GM23338 (cell line): ENCODE measurements at regions not wholly inside any gene's neighbourhood (a gene's known extent, or its start where the extent isn't known, plus 50 kb on each side); places are given as distances from the start of the nearest gene placed in this dataset.

Experiments used
- ATAC-seq: fragments of 200-7000 bp; cut with Tn5 transposase; 3 replicates; pipeline ENCODE4 v1.9.1; 2020
- DNase-seq: peaks from one replicate; pipeline ENCODE4 v3.0.0-alpha.2; 2015; ENCODE audit warnings: low spot score
- H2AFZ ChIP-seq: fragments of 200-600 bp; sonication (generic); 2 replicates; pipeline ENCODE4 v1.8.0; 2016; ENCODE audit warnings: antibody characterized with exemption, mild to moderate bottlenecking, moderate library complexity
- H3F3A ChIP-seq: fragments of 200-600 bp; sonication (generic); replicated peaks from 2 replicates; pipeline ENCODE4 v1.8.0; 2017; ENCODE audit warnings: antibody characterized with exemption, mixed run types, low read depth
- H3K27ac ChIP-seq: fragments of 200-600 bp; sonication (generic); 2 replicates; pipeline ENCODE4 v1.6.1; 2016; ENCODE audit warnings: low read depth
- H3K27me3 ChIP-seq: fragments of 200-600 bp; sonication (generic); 2 replicates; pipeline ENCODE4 v1.8.0; 2016; ENCODE audit warnings: mild to moderate bottlenecking, mixed run types, moderate library complexity; ENCODE audit not compliant: insufficient read depth
- H3K36me3 ChIP-seq: fragments of 200-600 bp; sonication (generic); 2 replicates; pipeline ENCODE4 v1.8.0; 2016; ENCODE audit warnings: mild to moderate bottlenecking; ENCODE audit not compliant: insufficient read depth
- H3K4me1 ChIP-seq: fragments of 200-600 bp; sonication (generic); 2 replicates; pipeline ENCODE4 v1.8.0; 2016; ENCODE audit warnings: mild to moderate bottlenecking, moderate library complexity; ENCODE audit not compliant: insufficient read depth
- H3K4me2 ChIP-seq: fragments of 200-600 bp; sonication (generic); 2 replicates; pipeline ENCODE4 v1.7.1; 2017; ENCODE audit warnings: mixed run types
- H3K4me3 ChIP-seq: fragments of 200-600 bp; sonication (generic); 2 replicates; pipeline ENCODE4 v1.6.1; 2016; ENCODE audit warnings: mixed run types
- H3K79me2 ChIP-seq: fragments of 200-600 bp; sonication (generic); replicated peaks from 2 replicates; pipeline ENCODE4 v1.8.0; 2017; ENCODE audit warnings: mild to moderate bottlenecking; ENCODE audit not compliant: insufficient read depth
- H3K9me2 ChIP-seq: fragments of 200-600 bp; sonication (generic); 2 replicates; pipeline ENCODE4 v1.8.0; 2017; ENCODE audit not compliant: insufficient read depth
- H4K20me1 ChIP-seq: fragments of 200-600 bp; sonication (generic); replicated peaks from 2 replicates; pipeline ENCODE4 v1.8.0; 2017; ENCODE audit warnings: mild to moderate bottlenecking; ENCODE audit not compliant: insufficient read depth
- H3K27ac Mint-ChIP-seq: 2 replicates; pipeline ENCODE4 v1.8.0; 2020; ENCODE audit warnings: inconsistent platforms, mild to moderate bottlenecking, moderate library complexity, mixed read lengths
- H3K27me3 Mint-ChIP-seq: 3 replicates; pipeline ENCODE4 v1.8.0; 2022; ENCODE audit warnings: low read depth, mild to moderate bottlenecking, moderate library complexity, mixed read lengths, inconsistent platforms; ENCODE audit not compliant: insufficient read depth, poor library complexity
- H3K36me3 Mint-ChIP-seq: 3 replicates; pipeline ENCODE4 v1.8.0; 2021; ENCODE audit warnings: low read depth, mild to moderate bottlenecking, inconsistent platforms, moderate library complexity, mixed read lengths
- H3K4me1 Mint-ChIP-seq: 3 replicates; pipeline ENCODE4 v1.8.0; 2020; ENCODE audit warnings: mild to moderate bottlenecking, inconsistent platforms, mixed read lengths
- H3K4me3 Mint-ChIP-seq: 3 replicates; pipeline ENCODE4 v1.8.0; 2021; ENCODE audit warnings: moderate library complexity, mild to moderate bottlenecking, inconsistent platforms, mixed read lengths
- H3K9me3 Mint-ChIP-seq: 3 replicates; pipeline ENCODE4 v1.8.0; 2020; ENCODE audit warnings: moderate library complexity, mild to moderate bottlenecking, inconsistent platforms, mixed read lengths
- CREB1 ChIP-seq: fragments of 250-450 bp; sonication (Bioruptor Pico); IDR thresholded peaks from 2 replicates; pipeline ENCODE4 v1.5.0; 2020; ENCODE audit warnings: low read depth, mild to moderate bottlenecking, moderate library complexity
- EZH2 ChIP-seq: fragments of 200-600 bp; sonication (generic); IDR thresholded peaks from one replicate; pipeline ENCODE4 v1.8.0; 2017; ENCODE audit warnings: antibody characterized with exemption, mild to moderate bottlenecking, low read depth; ENCODE audit not compliant: unreplicated experiment
- EZH2phosphoT487 ChIP-seq: fragments of 200-600 bp; sonication (generic); IDR thresholded peaks from one replicate; pipeline ENCODE4 v1.8.1; 2018; ENCODE audit warnings: antibody characterized with exemption; ENCODE audit not compliant: unreplicated experiment
- JUNB ChIP-seq: IDR thresholded peaks from one replicate; pipeline ENCODE4 v1.6.1; 2016; ENCODE audit warnings: antibody characterized with exemption; ENCODE audit not compliant: unreplicated experiment
- NANOG ChIP-seq: IDR thresholded peaks from 2 replicates; pipeline ENCODE4 v1.6.1; 2016; ENCODE audit warnings: antibody characterized with exemption, borderline replicate concordance
- ZNF114 ChIP-seq: fragments of 250-450 bp; sonication (Bioruptor Pico); IDR thresholded peaks from 2 replicates; pipeline ENCODE4 v1.5.0; 2020; ENCODE audit warnings: mild to moderate bottlenecking, moderate library complexity
- ZNF331 ChIP-seq: fragments of 250-450 bp; sonication (Bioruptor Pico); IDR thresholded peaks from 2 replicates; pipeline ENCODE4 v1.5.0; 2020; ENCODE audit warnings: low read depth, mild to moderate bottlenecking, moderate library complexity
- TF ChIP-seq, protein P1 (sequence below): fragments of 250-450 bp; sonication (Bioruptor Pico); IDR thresholded peaks from 2 replicates; pipeline ENCODE4 v1.5.0; 2020; ENCODE audit warnings: mild to moderate bottlenecking, moderate library complexity
- TF ChIP-seq, protein P2 (sequence below), 2 experiments: fragments of 200-600 bp in 1 of 2; sonication (generic) in 1 of 2; conservative IDR thresholded peaks; 2 replicates each; pipeline versions ENCODE4 v1.5.1 to v1.6.1; 2016 to 2017; ENCODE audit warnings: antibody characterized with exemption in 2 of 2, low read depth in 2 of 2, mild to moderate bottlenecking in 2 of 2, moderate library complexity in 1 of 2
- TF ChIP-seq, protein P3 (sequence below): IDR thresholded peaks from 2 replicates; pipeline ENCODE4 v1.6.1; 2016; ENCODE audit warnings: antibody characterized with exemption

DNA sequence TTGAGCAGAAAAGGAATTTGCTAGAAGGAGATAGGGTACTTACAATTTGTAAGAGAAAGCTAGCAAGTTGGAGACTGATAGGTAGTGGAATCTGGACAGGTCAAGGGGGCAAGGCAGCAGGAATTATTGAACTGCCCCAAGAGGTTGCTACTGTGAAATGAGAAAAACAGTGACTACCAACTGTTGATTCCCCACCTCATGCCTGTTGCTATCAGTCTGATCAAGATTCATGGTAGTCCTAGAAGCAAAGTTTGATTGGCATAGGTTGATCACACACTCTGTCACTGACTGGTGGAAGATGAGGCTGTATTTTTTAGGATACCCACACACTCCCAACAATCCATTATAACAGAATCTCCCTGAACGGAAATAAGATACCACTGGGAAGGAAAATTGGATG is 89.4 kb upstream of the IGF1 start:
- Histone ChIP-seq H3K4me3 (no peak overlapping the region), H3K27me3 (no peaks in the 10 kb centered on the region), H3K4me2 (no peak overlapping the region), H2AFZ (no peak overlapping the region), H3K79me2 (no peaks in the 10 kb centered on the region), H3F3A (no peaks in the 10 kb centered on the region), H3K9me2 (no peaks in the 10 kb centered on the region), H4K20me1 (no peaks in the 10 kb centered on the region), H3K27ac (no peak overlapping the region), H3K4me1 (no peaks in the 10 kb centered on the region), H3K36me3 (no peaks in the 10 kb centered on the region)
- Mint-ChIP-seq H3K9me3 (peaks cover 8% of the 10 kb centered on the region; the same call in 1 of the 3 replicates), H3K27me3 (no peaks in the 10 kb centered on the region), H3K27ac (no peak overlapping the region), H3K4me1 (no peaks in the 10 kb centered on the region), H3K36me3 (no peaks in the 10 kb centered on the region), H3K4me3 (no peak overlapping the region)
- ATAC-seq (no peak), DNase-seq (no peak)
- TF ChIP-seq ZNF331 (CRISPR knock-in tag) (no peak), CREB1 (CRISPR knock-in tag) (no peak), EZH2 (no peak), EZH2phosphoT487 (no peak), NANOG (no peak), JUNB (no peak), ZNF114 (CRISPR knock-in tag) (no peak)
- TF ChIP-seq, protein P1, sequence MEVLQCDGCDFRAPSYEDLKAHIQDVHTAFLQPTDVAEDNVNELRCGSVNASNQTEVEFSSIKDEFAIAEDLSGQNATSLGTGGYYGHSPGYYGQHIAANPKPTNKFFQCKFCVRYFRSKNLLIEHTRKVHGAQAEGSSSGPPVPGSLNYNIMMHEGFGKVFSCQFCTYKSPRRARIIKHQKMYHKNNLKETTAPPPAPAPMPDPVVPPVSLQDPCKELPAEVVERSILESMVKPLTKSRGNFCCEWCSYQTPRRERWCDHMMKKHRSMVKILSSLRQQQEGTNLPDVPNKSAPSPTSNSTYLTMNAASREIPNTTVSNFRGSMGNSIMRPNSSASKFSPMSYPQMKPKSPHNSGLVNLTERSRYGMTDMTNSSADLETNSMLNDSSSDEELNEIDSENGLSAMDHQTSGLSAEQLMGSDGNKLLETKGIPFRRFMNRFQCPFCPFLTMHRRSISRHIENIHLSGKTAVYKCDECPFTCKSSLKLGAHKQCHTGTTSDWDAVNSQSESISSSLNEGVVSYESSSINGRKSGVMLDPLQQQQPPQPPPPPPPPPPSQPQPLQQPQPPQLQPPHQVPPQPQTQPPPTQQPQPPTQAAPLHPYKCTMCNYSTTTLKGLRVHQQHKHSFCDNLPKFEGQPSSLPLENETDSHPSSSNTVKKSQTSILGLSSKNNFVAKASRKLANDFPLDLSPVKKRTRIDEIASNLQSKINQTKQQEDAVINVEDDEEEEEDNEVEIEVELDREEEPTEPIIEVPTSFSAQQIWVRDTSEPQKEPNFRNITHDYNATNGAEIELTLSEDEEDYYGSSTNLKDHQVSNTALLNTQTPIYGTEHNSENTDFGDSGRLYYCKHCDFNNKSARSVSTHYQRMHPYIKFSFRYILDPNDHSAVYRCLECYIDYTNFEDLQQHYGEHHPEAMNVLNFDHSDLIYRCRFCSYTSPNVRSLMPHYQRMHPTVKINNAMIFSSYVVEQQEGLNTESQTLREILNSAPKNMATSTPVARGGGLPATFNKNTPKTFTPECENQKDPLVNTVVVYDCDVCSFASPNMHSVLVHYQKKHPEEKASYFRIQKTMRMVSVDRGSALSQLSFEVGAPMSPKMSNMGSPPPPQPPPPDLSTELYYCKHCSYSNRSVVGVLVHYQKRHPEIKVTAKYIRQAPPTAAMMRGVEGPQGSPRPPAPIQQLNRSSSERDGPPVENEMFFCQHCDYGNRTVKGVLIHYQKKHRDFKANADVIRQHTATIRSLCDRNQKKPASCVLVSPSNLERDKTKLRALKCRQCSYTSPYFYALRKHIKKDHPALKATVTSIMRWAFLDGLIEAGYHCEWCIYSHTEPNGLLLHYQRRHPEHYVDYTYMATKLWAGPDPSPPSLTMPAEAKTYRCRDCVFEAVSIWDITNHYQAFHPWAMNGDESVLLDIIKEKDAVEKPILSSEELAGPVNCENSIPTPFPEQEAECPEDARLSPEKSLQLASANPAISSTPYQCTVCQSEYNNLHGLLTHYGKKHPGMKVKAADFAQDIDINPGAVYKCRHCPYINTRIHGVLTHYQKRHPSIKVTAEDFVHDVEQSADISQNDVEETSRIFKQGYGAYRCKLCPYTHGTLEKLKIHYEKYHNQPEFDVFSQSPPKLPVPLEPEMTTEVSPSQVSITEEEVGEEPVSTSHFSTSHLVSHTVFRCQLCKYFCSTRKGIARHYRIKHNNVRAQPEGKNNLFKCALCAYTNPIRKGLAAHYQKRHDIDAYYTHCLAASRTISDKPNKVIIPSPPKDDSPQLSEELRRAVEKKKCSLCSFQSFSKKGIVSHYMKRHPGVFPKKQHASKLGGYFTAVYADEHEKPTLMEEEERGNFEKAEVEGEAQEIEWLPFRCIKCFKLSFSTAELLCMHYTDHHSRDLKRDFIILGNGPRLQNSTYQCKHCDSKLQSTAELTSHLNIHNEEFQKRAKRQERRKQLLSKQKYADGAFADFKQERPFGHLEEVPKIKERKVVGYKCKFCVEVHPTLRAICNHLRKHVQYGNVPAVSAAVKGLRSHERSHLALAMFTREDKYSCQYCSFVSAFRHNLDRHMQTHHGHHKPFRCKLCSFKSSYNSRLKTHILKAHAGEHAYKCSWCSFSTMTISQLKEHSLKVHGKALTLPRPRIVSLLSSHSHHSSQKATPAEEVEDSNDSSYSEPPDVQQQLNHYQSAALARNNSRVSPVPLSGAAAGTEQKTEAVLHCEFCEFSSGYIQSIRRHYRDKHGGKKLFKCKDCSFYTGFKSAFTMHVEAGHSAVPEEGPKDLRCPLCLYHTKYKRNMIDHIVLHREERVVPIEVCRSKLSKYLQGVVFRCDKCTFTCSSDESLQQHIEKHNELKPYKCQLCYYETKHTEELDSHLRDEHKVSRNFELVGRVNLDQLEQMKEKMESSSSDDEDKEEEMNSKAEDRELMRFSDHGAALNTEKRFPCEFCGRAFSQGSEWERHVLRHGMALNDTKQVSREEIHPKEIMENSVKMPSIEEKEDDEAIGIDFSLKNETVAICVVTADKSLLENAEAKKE (CRISPR knock-in tag): no peak
- TF ChIP-seq, protein P2, sequence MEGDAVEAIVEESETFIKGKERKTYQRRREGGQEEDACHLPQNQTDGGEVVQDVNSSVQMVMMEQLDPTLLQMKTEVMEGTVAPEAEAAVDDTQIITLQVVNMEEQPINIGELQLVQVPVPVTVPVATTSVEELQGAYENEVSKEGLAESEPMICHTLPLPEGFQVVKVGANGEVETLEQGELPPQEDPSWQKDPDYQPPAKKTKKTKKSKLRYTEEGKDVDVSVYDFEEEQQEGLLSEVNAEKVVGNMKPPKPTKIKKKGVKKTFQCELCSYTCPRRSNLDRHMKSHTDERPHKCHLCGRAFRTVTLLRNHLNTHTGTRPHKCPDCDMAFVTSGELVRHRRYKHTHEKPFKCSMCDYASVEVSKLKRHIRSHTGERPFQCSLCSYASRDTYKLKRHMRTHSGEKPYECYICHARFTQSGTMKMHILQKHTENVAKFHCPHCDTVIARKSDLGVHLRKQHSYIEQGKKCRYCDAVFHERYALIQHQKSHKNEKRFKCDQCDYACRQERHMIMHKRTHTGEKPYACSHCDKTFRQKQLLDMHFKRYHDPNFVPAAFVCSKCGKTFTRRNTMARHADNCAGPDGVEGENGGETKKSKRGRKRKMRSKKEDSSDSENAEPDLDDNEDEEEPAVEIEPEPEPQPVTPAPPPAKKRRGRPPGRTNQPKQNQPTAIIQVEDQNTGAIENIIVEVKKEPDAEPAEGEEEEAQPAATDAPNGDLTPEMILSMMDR (conservative IDR thresholded peaks at IDR 0.05; ENCODE audit: low read depth in 2 of 2): no peak
- TF ChIP-seq, protein P3, sequence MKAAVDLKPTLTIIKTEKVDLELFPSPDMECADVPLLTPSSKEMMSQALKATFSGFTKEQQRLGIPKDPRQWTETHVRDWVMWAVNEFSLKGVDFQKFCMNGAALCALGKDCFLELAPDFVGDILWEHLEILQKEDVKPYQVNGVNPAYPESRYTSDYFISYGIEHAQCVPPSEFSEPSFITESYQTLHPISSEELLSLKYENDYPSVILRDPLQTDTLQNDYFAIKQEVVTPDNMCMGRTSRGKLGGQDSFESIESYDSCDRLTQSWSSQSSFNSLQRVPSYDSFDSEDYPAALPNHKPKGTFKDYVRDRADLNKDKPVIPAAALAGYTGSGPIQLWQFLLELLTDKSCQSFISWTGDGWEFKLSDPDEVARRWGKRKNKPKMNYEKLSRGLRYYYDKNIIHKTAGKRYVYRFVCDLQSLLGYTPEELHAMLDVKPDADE: no peak
